ENCODE measurements at regions not wholly inside any gene's neighbourhood (a gene's known extent, or its start where the extent isn't known, plus 50 kb on each side); places are given as distances from the start of the nearest gene placed in this dataset.

DNA sequence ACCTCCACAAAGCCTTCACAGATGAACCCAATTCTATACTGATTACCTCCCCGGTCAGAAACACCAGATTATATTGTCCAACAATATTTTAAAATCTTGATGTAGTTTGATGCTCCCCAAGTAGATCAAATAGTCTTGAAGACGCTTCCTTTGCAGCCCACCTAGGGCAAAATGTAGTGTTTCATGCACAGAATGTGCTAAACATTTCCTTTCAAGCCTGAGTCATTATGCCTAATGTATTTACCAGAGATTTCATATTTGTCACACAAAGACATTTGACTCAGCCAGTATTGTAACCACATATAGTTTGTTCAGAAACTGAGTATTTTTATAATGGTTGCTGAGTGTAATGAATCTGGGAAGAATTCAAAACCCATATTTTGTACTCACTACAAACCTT, 1396.8 kb downstream of the LRRC4C start:
- TF ChIP-seq TAF1 (IDR thresholded peaks at IDR 0.05; ENCODE audit: borderline replicate concordance, insufficient read depth, low read length) (no peak), POLR2AphosphoS5 (IDR thresholded peaks at IDR 0.05; ENCODE audit: low read depth, low read length) (no peak), FOXP2 (optimal IDR thresholded peaks at IDR 0.05; ENCODE audit: borderline replicate concordance, extremely low read depth, extremely low read length, insufficient read depth) (no peak), REST (IDR thresholded peaks at IDR 0.05; ENCODE audit: insufficient read depth in 1 of 2, low read depth in 2 of 2, low read length in 2 of 2) (no peak), SIN3A (IDR thresholded peaks at IDR 0.05; ENCODE audit: borderline replicate concordance, insufficient read depth, low read length) (no peak)

- no peak for TF ChIP-seq SIN3A (IDR thresholded peaks at IDR 0.05; ENCODE audit: borderline replicate concordance, insufficient read depth, low read length)
- TF ChIP-seq TAF1 (IDR thresholded peaks at IDR 0.05; ENCODE audit: borderline replicate concordance, insufficient read depth, low read length) = no peak
- TF ChIP-seq REST (IDR thresholded peaks at IDR 0.05; ENCODE audit: insufficient read depth in 1 of 2, low read depth in 2 of 2, low read length in 2 of 2) = no peak
- TF ChIP-seq POLR2AphosphoS5 (IDR thresholded peaks at IDR 0.05; ENCODE audit: low read depth, low read length) = no peak
- TF ChIP-seq FOXP2 (optimal IDR thresholded peaks at IDR 0.05; ENCODE audit: borderline replicate concordance, extremely low read depth, extremely low read length, insufficient read depth) = no peak
These were observed 1398.2 kb downstream of the LRRC4C start for GRCh38 chr11:40061221-40061620.

GRCh38 chr11:40054631-40055030, 1404.8 kb downstream of the LRRC4C start:
- no peak for TF ChIP-seq TAF1 (IDR thresholded peaks at IDR 0.05; ENCODE audit: borderline replicate concordance, insufficient read depth, low read length)
- no peak for TF ChIP-seq POLR2AphosphoS5 (IDR thresholded peaks at IDR 0.05; ENCODE audit: low read depth, low read length)
- no peak for TF ChIP-seq SIN3A (IDR thresholded peaks at IDR 0.05; ENCODE audit: borderline replicate concordance, insufficient read depth, low read length)
- no peak for TF ChIP-seq FOXP2 (optimal IDR thresholded peaks at IDR 0.05; ENCODE audit: borderline replicate concordance, extremely low read depth, extremely low read length, insufficient read depth)
- no peak for TF ChIP-seq REST (IDR thresholded peaks at IDR 0.05; ENCODE audit: insufficient read depth in 1 of 2, low read depth in 2 of 2, low read length in 2 of 2)

DNA sequence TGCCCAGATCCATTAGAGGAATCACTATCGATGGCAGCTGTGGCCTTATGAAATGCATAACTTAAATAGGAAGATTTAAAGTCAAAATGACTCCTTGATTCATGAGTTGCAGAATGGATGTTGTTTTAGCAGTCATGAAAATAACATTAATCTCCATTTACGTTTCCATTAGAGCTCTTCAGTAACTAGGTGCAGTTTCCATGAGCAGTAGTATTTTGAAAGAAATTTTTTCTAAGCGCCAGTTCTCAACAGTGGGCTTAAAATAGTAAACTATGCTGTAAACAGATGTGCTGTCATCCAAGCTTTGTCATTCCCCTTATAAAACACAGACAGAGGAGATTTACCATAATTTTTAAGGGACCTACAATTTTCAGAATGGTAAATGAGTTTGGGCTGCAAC, 1414.1 kb downstream of the LRRC4C start:
- TF ChIP-seq TAF1 (IDR thresholded peaks at IDR 0.05; ENCODE audit: borderline replicate concordance, insufficient read depth, low read length) (no peak), SIN3A (IDR thresholded peaks at IDR 0.05; ENCODE audit: borderline replicate concordance, insufficient read depth, low read length) (no peak), FOXP2 (optimal IDR thresholded peaks at IDR 0.05; ENCODE audit: borderline replicate concordance, extremely low read depth, extremely low read length, insufficient read depth) (no peak), REST (IDR thresholded peaks at IDR 0.05; ENCODE audit: insufficient read depth in 1 of 2, low read depth in 2 of 2, low read length in 2 of 2) (no peak), POLR2AphosphoS5 (IDR thresholded peaks at IDR 0.05; ENCODE audit: low read depth, low read length) (no peak)

GRCh38 chr11:40037005-40037404, 1422.4 kb downstream of the LRRC4C start:
- TF ChIP-seq SIN3A (IDR thresholded peaks at IDR 0.05; ENCODE audit: borderline replicate concordance, insufficient read depth, low read length) (no peak), TAF1 (IDR thresholded peaks at IDR 0.05; ENCODE audit: borderline replicate concordance, insufficient read depth, low read length) (no peak), FOXP2 (optimal IDR thresholded peaks at IDR 0.05; ENCODE audit: borderline replicate concordance, extremely low read depth, extremely low read length, insufficient read depth) (no peak), POLR2AphosphoS5 (IDR thresholded peaks at IDR 0.05; ENCODE audit: low read depth, low read length) (no peak), REST (IDR thresholded peaks at IDR 0.05; ENCODE audit: insufficient read depth in 1 of 2, low read depth in 2 of 2, low read length in 2 of 2) (no peak)
